CD4-positive, alpha-beta T cell (primary cell): ENCODE measurements at regions not wholly inside any gene's neighbourhood (a gene's known extent, or its start where the extent isn't known, plus 50 kb on each side); places are given as distances from the start of the nearest gene placed in this dataset.

Experiments used
- ATAC-seq: fragments of 200-7000 bp; cut with Tn5 transposase; one replicate; pipeline ENCODE4 v1.10.0; 2022; ENCODE audit warnings: mild to moderate bottlenecking; ENCODE audit not compliant: poor library complexity
- CTCF ChIA-PET: fragments of 350-600 bp; sonication (Branson Sonifier 250); formaldehyde crosslinking; loops from one replicate; lab custom pipeline; 2021; ENCODE audit warnings: antibody characterized with exemption, inconsistent platforms; lab: Charles Lee
- POLR2A ChIA-PET: fragments of 350-600 bp; sonication (Branson Sonifier 250); formaldehyde crosslinking; loops from one replicate; lab custom pipeline; 2021; ENCODE audit warnings: antibody characterized with exemption, inconsistent platforms; lab: Charles Lee
- DNase-seq, 14 experiments: peaks; one replicate each; pipeline ENCODE4 v3.0.0-alpha.2; 2013 to 2020; ENCODE audit warnings: mixed read lengths in 2 of 14
- H3K27ac ChIP-seq, 2 donors: one replicate each; pipeline versions ENCODE4 v1.5.1 to v1.7.0; 2013; ENCODE audit warnings: low read length in 2 of 2, low read depth in 1 of 2, mild to moderate bottlenecking in 1 of 2
- H3K27me3 ChIP-seq, 2 experiments: 1 replicate in 1 of 2; 2 replicates in 1 of 2; pipeline versions ENCODE4 v1.6.1 to v1.7.0; 2013; ENCODE audit warnings: low read length in 2 of 2, control low read depth in 1 of 2, mild to moderate bottlenecking in 1 of 2, moderate library complexity in 1 of 2; ENCODE audit not compliant: insufficient read depth in 2 of 2, control insufficient read depth in 1 of 2
- H3K36me3 ChIP-seq: one replicate; pipeline ENCODE4 v1.6.1; 2013; ENCODE audit warnings: low read length, control low read depth; ENCODE audit not compliant: insufficient read depth
- H3K4me1 ChIP-seq: one replicate; pipeline ENCODE4 v1.6.1; 2013; ENCODE audit warnings: low read length, control low read depth; ENCODE audit not compliant: insufficient read depth
- H3K4me3 ChIP-seq: one replicate; pipeline ENCODE4 v1.5.1; 2013; ENCODE audit warnings: mild to moderate bottlenecking, low read length, moderate library complexity
- H3K9me3 ChIP-seq, 2 experiments: 1 replicate in 1 of 2; 2 replicates in 1 of 2; pipeline versions ENCODE4 v1.6.1 to v1.7.0; 2013; ENCODE audit warnings: low read length in 2 of 2, mild to moderate bottlenecking in 2 of 2, control low read depth in 1 of 2, moderate library complexity in 1 of 2; ENCODE audit not compliant: control insufficient read depth in 1 of 2, insufficient read depth in 1 of 2
- H3K27ac Mint-ChIP-seq: one replicate; pipeline ENCODE4 v1.8.0; 2020; ENCODE audit warnings: mixed read lengths
- H3K27me3 Mint-ChIP-seq: one replicate; pipeline ENCODE4 v1.8.0; 2021; ENCODE audit warnings: mixed read lengths
- H3K36me3 Mint-ChIP-seq: one replicate; pipeline ENCODE4 v1.8.0; 2021; ENCODE audit warnings: low read depth, mixed read lengths
- H3K4me1 Mint-ChIP-seq: one replicate; pipeline ENCODE4 v1.8.0; 2021; ENCODE audit warnings: low read depth, mixed read lengths
- H3K4me3 Mint-ChIP-seq: one replicate; pipeline ENCODE4 v1.8.0; 2020; ENCODE audit warnings: mild to moderate bottlenecking, mixed read lengths
- H3K9me3 Mint-ChIP-seq: one replicate; pipeline ENCODE4 v1.8.0; 2020; ENCODE audit warnings: mixed read lengths
- intact Hi-C, 2 experiments: fragments of 100-400 bp; cut with DNase I in 1 of 2; cut with micrococcal nuclease in 1 of 2; formaldehyde crosslinking; loops; one replicate each; pipeline versions ENCODE4 v1.15.1 to v1.9.0; 2023 to 2025; cut with DNase I, micrococcal nuclease
- TF ChIP-seq, protein P1 (sequence below): fragments of 200-600 bp; IDR thresholded peaks from one replicate; pipeline ENCODE4 v1.8.0; 2022; ENCODE audit warnings: antibody characterized with exemption, mild to moderate bottlenecking

DNA sequence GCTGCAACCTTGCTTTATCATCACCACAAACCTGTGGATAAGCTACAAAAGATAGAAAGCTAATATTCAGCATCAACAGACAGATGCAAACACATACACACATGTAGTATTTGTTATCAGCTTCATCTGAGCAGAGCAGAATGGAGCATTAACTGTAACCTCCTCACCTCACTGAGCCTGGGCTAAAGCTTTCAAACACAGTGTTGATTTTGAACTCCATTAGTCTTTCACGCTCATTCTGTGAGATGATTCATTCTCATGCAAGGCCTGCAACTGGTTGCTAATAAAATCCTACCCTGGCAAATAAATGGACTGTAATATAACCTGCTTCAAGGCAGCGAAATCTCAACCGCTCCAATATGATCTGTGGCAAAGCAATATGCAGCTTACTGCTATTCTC lies 1360.6 kb upstream of the ACO1 start:
- intact Hi-C loops, result no loop called here
- H3K27me3 Mint-ChIP-seq, result no peaks in the 10 kb centered on the region
- ChIA-PET POLR2A (no interaction called here), CTCF (interaction anchor here (0.7 kb wide), 1 partner anchor 10 kb away, joined by 3 read pairs; no protein-coding TSS in a partner anchor)
- TF ChIP-seq, protein P1, sequence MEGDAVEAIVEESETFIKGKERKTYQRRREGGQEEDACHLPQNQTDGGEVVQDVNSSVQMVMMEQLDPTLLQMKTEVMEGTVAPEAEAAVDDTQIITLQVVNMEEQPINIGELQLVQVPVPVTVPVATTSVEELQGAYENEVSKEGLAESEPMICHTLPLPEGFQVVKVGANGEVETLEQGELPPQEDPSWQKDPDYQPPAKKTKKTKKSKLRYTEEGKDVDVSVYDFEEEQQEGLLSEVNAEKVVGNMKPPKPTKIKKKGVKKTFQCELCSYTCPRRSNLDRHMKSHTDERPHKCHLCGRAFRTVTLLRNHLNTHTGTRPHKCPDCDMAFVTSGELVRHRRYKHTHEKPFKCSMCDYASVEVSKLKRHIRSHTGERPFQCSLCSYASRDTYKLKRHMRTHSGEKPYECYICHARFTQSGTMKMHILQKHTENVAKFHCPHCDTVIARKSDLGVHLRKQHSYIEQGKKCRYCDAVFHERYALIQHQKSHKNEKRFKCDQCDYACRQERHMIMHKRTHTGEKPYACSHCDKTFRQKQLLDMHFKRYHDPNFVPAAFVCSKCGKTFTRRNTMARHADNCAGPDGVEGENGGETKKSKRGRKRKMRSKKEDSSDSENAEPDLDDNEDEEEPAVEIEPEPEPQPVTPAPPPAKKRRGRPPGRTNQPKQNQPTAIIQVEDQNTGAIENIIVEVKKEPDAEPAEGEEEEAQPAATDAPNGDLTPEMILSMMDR, result no peak
- Histone ChIP-seq H3K36me3 (no peaks in the 10 kb centered on the region), H3K4me1 (no peaks in the 10 kb centered on the region), H3K27ac (no peak overlapping the region), H3K9me3 (no peaks in the 10 kb centered on the region), H3K27me3 (no peaks in the 10 kb centered on the region), H3K4me3 (no peak overlapping the region)
- H3K4me1 Mint-ChIP-seq, result no peaks in the 10 kb centered on the region
- H3K27ac Mint-ChIP-seq, result no peak overlapping the region
- ATAC-seq, result no peak
- no peaks in the 10 kb centered on the region for H3K9me3 Mint-ChIP-seq
- DNase-seq, result no peak
- no peak overlapping the region for H3K4me3 Mint-ChIP-seq
- H3K36me3 Mint-ChIP-seq, result no peaks in the 10 kb centered on the region

- H3K36me3 Mint-ChIP-seq, result no peaks in the 10 kb centered on the region
- CTCF ChIA-PET, result no interaction called here
Observed at GRCh38 chr9:31027678-31028077, 1356.8 kb upstream of the ACO1 start.

GRCh38 chr9:31028137-31028536 lies 1356.3 kb upstream of the ACO1 start:
- H3K27me3 Mint-ChIP-seq, result no peaks in the 10 kb centered on the region
- peaks cover 9% of the 10 kb centered on the region for H3K4me1 Mint-ChIP-seq
- no peaks in the 10 kb centered on the region for H3K27me3 ChIP-seq
- no peaks in the 10 kb centered on the region for H3K9me3 Mint-ChIP-seq
- H3K4me1 ChIP-seq, result no peaks in the 10 kb centered on the region
- DNase-seq (no peak), ATAC-seq (no peak)
- H3K36me3 Mint-ChIP-seq, result no peaks in the 10 kb centered on the region
- POLR2A ChIA-PET, result no interaction called here
- TF ChIP-seq, protein P1, result no peak
- no peaks in the 10 kb centered on the region for H3K36me3 ChIP-seq
- no peaks in the 10 kb centered on the region for H3K9me3 ChIP-seq
- H3K27ac Mint-ChIP-seq, result no peak overlapping the region
- no peak overlapping the region for H3K4me3 Mint-ChIP-seq
- H3K27ac ChIP-seq, result no peak overlapping the region
- CTCF ChIA-PET, result no interaction called here
- intact Hi-C loops, result no loop called here
- no peak overlapping the region for H3K4me3 ChIP-seq

More at GRCh38 chr9:31027678-31028077, 1356.8 kb upstream of the ACO1 start:
- Mint-ChIP-seq H3K9me3 (no peaks in the 10 kb centered on the region), H3K27ac (no peak overlapping the region), H3K4me1 (peaks cover 9% of the 10 kb centered on the region), H3K27me3 (no peaks in the 10 kb centered on the region), H3K4me3 (no peak overlapping the region)
- DNase-seq (no peak), ATAC-seq (no peak)
- H3K36me3 ChIP-seq, result no peaks in the 10 kb centered on the region
- H3K27me3 ChIP-seq, result no peaks in the 10 kb centered on the region
- no peaks in the 10 kb centered on the region for H3K9me3 ChIP-seq
- POLR2A ChIA-PET, result no interaction called here
- no peak overlapping the region for H3K4me3 ChIP-seq
- no peaks in the 10 kb centered on the region for H3K4me1 ChIP-seq
- intact Hi-C loops, result no loop called here
- no peak overlapping the region for H3K27ac ChIP-seq
- TF ChIP-seq, protein P1, result no peak
